ENCODE measurements at regions not wholly inside any gene's neighbourhood (a gene's known extent, or its start where the extent isn't known, plus 50 kb on each side); places are given as distances from the start of the nearest gene placed in this dataset.

GRCh38 chr19:27971071-27971470, 1241.9 kb downstream of the UQCRFS1 start:
- Histone ChIP-seq H2AFZ (ENCODE audit: control insufficient read depth, low read depth, low read length) (no peak overlapping the region), H3K27ac (ENCODE audit: control insufficient read depth, insufficient read depth) (no peak overlapping the region), H4K20me1 (ENCODE audit: control insufficient read depth, insufficient read depth) (no peaks in the 10 kb centered on the region), H3K9ac (ENCODE audit: control insufficient read depth, insufficient read depth, low read length) (no peak overlapping the region), H3K9me3 (replicated peaks; ENCODE audit: control insufficient read depth, insufficient read depth, low read length) (no peaks in the 10 kb centered on the region; the same call in 2 of the 3 replicates), H3K4me1 (ENCODE audit: control insufficient read depth, insufficient read depth, low read length) (no peaks in the 10 kb centered on the region), H3K79me2 (ENCODE audit: control insufficient read depth, insufficient read depth, low read length) (no peaks in the 10 kb centered on the region), H3K4me2 (ENCODE audit: control insufficient read depth, insufficient read depth) (no peak overlapping the region), H3K27me3 (replicated peaks in 1 of 2; ENCODE audit: control insufficient read depth in 2 of 2, insufficient read depth in 2 of 2, low read length in 1 of 2) (no peaks in the 10 kb centered on the region), H3K4me3 (no peak overlapping the region), H3K36me3 (ENCODE audit: control insufficient read depth in 2 of 2, insufficient read depth in 2 of 2, low read length in 1 of 2) (no peaks in the 10 kb centered on the region)
- WGBS (ENCODE audit: insufficient coverage, insufficient replicate concordance, low lambda C conversion rate, missing lambda C conversion rate), result 18% methylated on average over 5 of the region's 5 CpGs
- SMC1A ChIA-PET (ENCODE audit: uncharacterized antibody, unreplicated experiment), result interaction anchor here (0.9 to 8.0 kb wide), 9 partner anchors 10 to 908 kb away, joined by 3 to 88 read pairs (median 7); no protein-coding TSS in a partner anchor
- RAD21 ChIA-PET (ENCODE audit: unreplicated experiment), result interaction anchor here (1.0 to 5.7 kb wide), 5 partner anchors 9 to 353 kb away, joined by 3 to 48 read pairs (median 5); no protein-coding TSS in a partner anchor
- POLR2A ChIA-PET, result no interaction called here
- TF ChIP-seq TARDBP (IDR thresholded peaks at IDR 0.05; ENCODE audit: borderline replicate concordance), result no peak
- TF ChIP-seq RBBP5 (conservative IDR thresholded peaks at IDR 0.05), result no peak
- no peak for TF ChIP-seq DPF2 (IDR thresholded peaks at IDR 0.05)
- TF ChIP-seq POLR2A (IDR thresholded peaks at IDR 0.05; ENCODE audit: low read depth, low read length), result no peak
- TF ChIP-seq SREBF2 (IDR thresholded peaks at IDR 0.05; ENCODE audit: low read length), result no peak
- no peak for TF ChIP-seq SREBF1 (IDR thresholded peaks at IDR 0.05; ENCODE audit: low read length)
- TF ChIP-seq ZNF207 (IDR thresholded peaks at IDR 0.05; ENCODE audit: borderline replicate concordance), result no peak
- TF ChIP-seq KDM1A (IDR thresholded peaks at IDR 0.05; ENCODE audit: borderline replicate concordance), result no peak
- no peak for TF ChIP-seq NFIC (IDR thresholded peaks at IDR 0.05; ENCODE audit: low read depth, low read length)
- no peak for TF ChIP-seq STAT3 (IDR thresholded peaks at IDR 0.05; ENCODE audit: low read depth, low read length)
- TF ChIP-seq POLR2AphosphoS2 (IDR thresholded peaks at IDR 0.05; ENCODE audit: low read depth, low read length), result no peak
- TF ChIP-seq ASH2L (IDR thresholded peaks at IDR 0.05; ENCODE audit: borderline replicate concordance, low read depth), result no peak
- no peak for TF ChIP-seq ZBTB40 (IDR thresholded peaks at IDR 0.05; ENCODE audit: borderline replicate concordance)
- no peak for TF ChIP-seq SUZ12 (IDR thresholded peaks at IDR 0.05; ENCODE audit: unreplicated experiment)
- no peak for TF ChIP-seq RFX5 (IDR thresholded peaks at IDR 0.05; ENCODE audit: low read depth, low read length)
- no peak for TF ChIP-seq ZBED1 (IDR thresholded peaks at IDR 0.05; ENCODE audit: borderline replicate concordance)
- DNase-seq (ENCODE audit: low read depth, low spot score) (no peak), FAIRE-seq (no peak), ATAC-seq (no peak)
- in situ Hi-C loops (cut with MboI) (loop anchor here (25.0 kb wide), 1 partner anchor 741 kb away; no protein-coding TSS in a partner anchor), intact Hi-C loops (cut with micrococcal nuclease; ENCODE audit: unreplicated experiment) (loop anchor here (10.0 kb wide), 1 partner anchor 274 kb away; no protein-coding TSS in a partner anchor)
- CTCF ChIA-PET, result interaction anchor here (0.8 to 8.0 kb wide), 5 partner anchors 15 to 353 kb away, joined by 3 to 91 read pairs (median 3); no protein-coding TSS in a partner anchor
- BruUV-seq (replicated peaks), result no TSS peak
